ENCODE measurements at regions not wholly inside any gene's neighbourhood (a gene's known extent, or its start where the extent isn't known, plus 50 kb on each side); places are given as distances from the start of the nearest gene placed in this dataset.

DNA sequence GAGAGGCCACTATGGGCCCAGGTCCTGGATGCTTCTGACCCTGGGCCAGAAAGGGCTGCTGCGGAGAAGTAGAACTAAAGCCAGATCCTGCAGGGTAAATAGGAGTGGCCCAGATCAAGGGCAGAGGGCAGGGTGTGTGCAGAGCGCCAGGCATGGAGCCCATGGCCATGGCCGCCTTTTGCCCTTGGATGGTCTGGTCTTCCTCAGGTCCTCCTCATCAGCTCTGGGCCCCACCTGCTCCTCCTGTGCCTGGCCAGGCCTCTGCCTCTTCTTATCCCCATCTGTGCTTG is 277.6 kb downstream of the BRD1 start:
- Mint-ChIP-seq H3K36me3 (ENCODE audit: low read depth) (peaks cover 15% of the 10 kb centered on the region), H3K9me3 (peaks cover 69% of the 10 kb centered on the region), H3K4me1 (ENCODE audit: low read depth) (no peaks in the 10 kb centered on the region), H3K27ac (no peak overlapping the region), H3K27me3 (ENCODE audit: insufficient read depth) (peaks cover 2% of the 10 kb centered on the region; the same call in 1 of the 2 replicates), H3K4me3 (no peak overlapping the region)
- TF ChIP-seq, protein P1, sequence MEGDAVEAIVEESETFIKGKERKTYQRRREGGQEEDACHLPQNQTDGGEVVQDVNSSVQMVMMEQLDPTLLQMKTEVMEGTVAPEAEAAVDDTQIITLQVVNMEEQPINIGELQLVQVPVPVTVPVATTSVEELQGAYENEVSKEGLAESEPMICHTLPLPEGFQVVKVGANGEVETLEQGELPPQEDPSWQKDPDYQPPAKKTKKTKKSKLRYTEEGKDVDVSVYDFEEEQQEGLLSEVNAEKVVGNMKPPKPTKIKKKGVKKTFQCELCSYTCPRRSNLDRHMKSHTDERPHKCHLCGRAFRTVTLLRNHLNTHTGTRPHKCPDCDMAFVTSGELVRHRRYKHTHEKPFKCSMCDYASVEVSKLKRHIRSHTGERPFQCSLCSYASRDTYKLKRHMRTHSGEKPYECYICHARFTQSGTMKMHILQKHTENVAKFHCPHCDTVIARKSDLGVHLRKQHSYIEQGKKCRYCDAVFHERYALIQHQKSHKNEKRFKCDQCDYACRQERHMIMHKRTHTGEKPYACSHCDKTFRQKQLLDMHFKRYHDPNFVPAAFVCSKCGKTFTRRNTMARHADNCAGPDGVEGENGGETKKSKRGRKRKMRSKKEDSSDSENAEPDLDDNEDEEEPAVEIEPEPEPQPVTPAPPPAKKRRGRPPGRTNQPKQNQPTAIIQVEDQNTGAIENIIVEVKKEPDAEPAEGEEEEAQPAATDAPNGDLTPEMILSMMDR (IDR thresholded peaks at IDR 0.05) = no peak
- no peak for DNase-seq

DNA sequence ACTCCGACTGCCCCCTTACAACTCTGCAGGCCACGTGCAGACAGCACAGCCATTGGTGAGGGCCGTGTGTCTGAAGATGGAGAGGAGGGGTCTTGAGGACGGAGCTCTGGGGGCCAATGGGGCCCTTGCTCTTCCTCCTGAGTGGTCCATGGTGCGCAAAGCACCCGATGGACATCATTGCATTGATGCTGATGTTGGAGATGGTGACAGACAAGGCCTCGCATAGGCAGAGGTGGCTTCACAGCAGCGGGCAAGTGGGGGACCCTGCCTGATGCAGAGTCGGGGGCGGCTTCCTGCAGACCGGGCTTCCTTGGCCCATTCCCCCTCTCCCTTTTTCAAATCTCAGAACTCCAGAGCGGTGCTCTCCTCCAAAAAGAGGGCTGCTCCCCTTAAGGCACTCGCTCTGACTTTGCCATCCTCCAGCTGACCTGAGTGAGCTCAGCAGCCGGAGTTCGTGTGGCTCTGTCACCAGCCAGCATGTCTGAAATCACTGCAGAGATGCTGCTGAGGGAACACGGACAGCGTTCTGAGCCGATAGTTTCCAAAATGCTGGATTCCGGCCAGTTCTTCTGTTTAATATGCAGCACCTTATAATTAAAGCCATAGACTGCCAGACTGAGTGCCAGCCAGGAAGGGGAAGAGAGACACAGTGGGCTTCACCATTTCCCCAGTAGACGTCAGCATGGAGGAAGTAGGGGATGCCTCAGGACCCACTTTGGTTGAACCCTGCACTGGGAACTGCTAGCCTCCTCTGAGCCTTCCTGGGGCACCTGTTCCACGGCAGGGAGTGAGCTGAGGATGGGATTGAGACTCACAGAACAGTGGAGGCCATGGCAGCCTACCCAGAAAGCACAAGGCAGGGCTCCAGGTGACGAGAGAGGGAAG is 278.2 kb downstream of the BRD1 start:
- no peak overlapping the region for H3K4me3 Mint-ChIP-seq
- peaks cover 2% of the 10 kb centered on the region; the same call in 1 of the 2 replicates for H3K27me3 Mint-ChIP-seq (ENCODE audit: insufficient read depth)
- H3K9me3 Mint-ChIP-seq = peaks cover 72% of the 10 kb centered on the region
- H3K36me3 Mint-ChIP-seq (ENCODE audit: low read depth) = peaks cover 15% of the 10 kb centered on the region
- no peaks in the 10 kb centered on the region for H3K4me1 Mint-ChIP-seq (ENCODE audit: low read depth)
- TF ChIP-seq, protein P1 (IDR thresholded peaks at IDR 0.05) = no peak
- DNase-seq = no peak
- H3K27ac Mint-ChIP-seq = no peak overlapping the region

DNA sequence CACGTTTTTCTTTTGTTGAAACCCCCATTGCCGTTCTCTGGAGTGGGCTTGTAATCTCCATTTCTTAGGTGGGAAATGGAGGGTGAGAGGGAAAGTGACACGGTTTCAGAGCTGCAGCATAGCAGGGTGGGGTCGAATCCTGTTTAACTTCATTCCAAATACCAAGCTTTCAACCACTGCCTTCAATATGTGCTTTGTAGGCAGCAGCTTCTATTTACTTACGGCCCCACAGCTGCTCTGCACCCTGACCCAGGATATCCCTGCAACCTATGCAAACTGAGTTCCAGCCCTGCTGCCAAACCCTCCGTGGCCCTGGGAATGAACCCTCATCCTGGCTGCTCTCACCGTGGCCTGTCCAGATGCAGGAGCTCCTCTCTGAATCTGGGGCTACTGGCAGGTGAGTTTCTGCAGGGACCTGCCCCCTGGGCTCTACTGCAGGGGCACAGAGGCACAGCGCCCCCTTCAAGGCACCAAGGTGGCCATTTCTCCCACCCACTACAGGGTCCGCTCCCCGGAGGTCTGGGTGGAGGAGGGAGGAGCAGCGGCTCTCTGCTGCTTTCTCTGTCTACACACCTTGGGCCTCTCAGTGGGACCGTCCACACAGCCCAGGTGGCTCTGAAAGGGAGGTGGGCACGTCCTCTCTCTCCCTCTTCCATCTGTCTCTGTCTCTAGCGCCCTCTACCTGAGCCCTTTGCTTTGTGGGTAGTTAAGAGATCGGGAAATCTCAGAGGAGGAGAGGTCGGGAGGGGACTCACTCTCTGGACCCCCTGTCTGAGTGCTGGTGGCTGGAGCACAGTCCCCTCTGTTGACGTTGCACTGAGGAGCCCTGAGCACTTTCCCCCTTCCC is 279.1 kb downstream of the BRD1 start:
- peaks cover 15% of the 10 kb centered on the region for H3K36me3 Mint-ChIP-seq (ENCODE audit: low read depth)
- no peak overlapping the region for H3K27ac Mint-ChIP-seq
- H3K27me3 Mint-ChIP-seq (ENCODE audit: insufficient read depth) = peaks cover 2% of the 10 kb centered on the region; the same call in 1 of the 2 replicates
- DNase-seq = no peak
- TF ChIP-seq, protein P1 (IDR thresholded peaks at IDR 0.05) = no peak
- H3K9me3 Mint-ChIP-seq = peaks cover 72% of the 10 kb centered on the region
- H3K4me3 Mint-ChIP-seq = no peak overlapping the region
- H3K4me1 Mint-ChIP-seq (ENCODE audit: low read depth) = no peaks in the 10 kb centered on the region

DNA sequence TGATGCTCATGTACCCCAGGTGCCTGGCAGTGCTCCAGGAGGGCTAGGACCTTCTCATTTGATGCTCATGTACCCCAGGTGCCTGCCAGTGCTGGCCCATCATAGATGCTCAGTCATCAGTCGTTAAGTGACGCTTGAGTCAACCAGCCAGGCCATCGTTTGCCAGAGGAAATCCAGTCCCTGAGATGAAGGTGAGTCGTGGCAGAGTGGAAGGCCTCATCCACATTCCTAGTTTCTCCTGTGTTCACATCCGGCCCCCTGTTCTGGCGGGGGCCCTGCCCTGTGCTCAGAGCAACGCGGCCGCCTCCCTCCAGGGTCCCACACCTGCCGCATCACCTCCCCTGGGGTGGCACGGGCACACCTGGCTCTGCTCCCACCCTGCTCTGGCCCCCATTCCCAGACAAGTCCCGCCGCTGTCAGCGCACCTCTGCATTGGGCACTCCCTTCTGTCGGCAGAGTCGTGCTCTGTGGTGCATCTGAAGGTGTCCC is 279.9 kb downstream of the BRD1 start:
- no peaks in the 10 kb centered on the region for H3K4me1 Mint-ChIP-seq (ENCODE audit: low read depth)
- peaks cover 2% of the 10 kb centered on the region for H3K27me3 Mint-ChIP-seq (ENCODE audit: insufficient read depth)
- H3K4me3 Mint-ChIP-seq = no peak overlapping the region
- TF ChIP-seq, protein P1 (IDR thresholded peaks at IDR 0.05) = no peak
- DNase-seq = no peak
- no peak overlapping the region for H3K27ac Mint-ChIP-seq
- peaks cover 15% of the 10 kb centered on the region for H3K36me3 Mint-ChIP-seq (ENCODE audit: low read depth)
- H3K9me3 Mint-ChIP-seq = peaks cover 75% of the 10 kb centered on the region

DNA sequence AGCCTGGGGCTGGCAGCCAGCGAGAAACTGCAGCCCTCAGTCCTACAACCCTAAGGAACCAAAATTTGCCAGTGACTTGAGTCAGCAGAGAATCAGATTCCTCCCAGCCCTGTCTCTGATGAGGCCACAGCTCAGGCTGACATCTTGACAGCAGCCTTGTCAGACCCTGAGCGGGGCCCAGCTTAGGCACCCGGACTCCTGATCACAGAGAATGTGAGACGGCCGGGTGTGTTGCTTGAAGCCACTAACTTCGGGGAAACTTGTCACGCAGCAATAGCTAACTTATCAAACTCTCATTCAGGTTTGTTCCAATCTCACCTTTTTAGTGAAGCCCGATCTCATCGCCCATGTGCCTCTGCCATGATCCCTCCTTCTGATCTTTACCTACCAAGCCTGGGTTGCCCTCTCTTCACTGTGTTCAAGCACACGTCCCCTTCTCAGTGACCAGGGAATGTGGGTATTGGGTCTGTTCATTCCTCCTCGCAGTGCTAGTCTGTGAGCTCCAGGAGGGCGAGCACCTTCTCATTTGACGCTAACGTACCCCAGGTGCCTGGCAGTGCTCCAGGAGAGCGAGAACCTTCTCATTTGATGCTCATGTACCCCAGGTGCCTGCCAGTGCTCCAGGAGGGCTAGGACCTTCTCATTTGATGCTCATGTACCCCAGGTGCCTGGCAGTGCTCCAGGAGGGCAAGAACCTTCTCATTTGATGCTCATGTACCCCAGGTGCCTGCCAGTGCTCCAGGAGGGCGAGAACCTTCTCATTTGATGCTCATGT is 280.7 kb downstream of the BRD1 start:
- no peak for DNase-seq
- Mint-ChIP-seq H3K4me3 (no peak overlapping the region), H3K9me3 (peaks cover 76% of the 10 kb centered on the region), H3K4me1 (ENCODE audit: low read depth) (no peaks in the 10 kb centered on the region), H3K27ac (no peak overlapping the region), H3K27me3 (ENCODE audit: insufficient read depth) (peaks cover 2% of the 10 kb centered on the region), H3K36me3 (ENCODE audit: low read depth) (peaks cover 15% of the 10 kb centered on the region)
- TF ChIP-seq, protein P1 (IDR thresholded peaks at IDR 0.05) = no peak
